M059J (cell line): ENCODE measurements at regions not wholly inside any gene's neighbourhood (a gene's known extent, or its start where the extent isn't known, plus 50 kb on each side); places are given as distances from the start of the nearest gene placed in this dataset.

Experiments
- DNase-seq: peaks from one replicate; pipeline ENCODE4 v3.0.0-alpha.2; 2012; ENCODE audit warnings: low read depth

GRCh38 chrX:5086388-5086787, 1142.3 kb downstream of the NLGN4X start:
- peak; percentile 51 for DNase-seq

GRCh38 chrX:5084279-5084678, 1144.4 kb downstream of the NLGN4X start:
- DNase-seq, result peak; percentile 1

DNA sequence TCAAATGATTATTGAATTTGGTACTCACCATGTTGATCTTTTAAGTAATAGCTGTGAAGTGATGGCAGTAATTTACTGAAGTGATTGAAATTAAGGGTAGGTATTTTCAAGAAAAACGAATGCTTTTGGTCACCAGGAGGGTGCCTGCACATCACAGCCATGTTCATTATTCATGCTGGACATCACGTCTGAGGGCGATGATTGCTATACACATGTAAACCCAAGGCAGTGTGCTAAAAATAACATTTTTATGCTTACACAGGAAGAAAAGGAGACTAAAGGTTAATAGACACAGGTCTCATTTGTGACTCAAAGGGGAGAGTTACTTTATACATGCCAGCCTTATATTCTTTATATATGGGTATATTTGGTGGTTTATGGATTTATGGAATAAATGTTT, 1146.0 kb downstream of the NLGN4X start:
- no peak for DNase-seq

DNA sequence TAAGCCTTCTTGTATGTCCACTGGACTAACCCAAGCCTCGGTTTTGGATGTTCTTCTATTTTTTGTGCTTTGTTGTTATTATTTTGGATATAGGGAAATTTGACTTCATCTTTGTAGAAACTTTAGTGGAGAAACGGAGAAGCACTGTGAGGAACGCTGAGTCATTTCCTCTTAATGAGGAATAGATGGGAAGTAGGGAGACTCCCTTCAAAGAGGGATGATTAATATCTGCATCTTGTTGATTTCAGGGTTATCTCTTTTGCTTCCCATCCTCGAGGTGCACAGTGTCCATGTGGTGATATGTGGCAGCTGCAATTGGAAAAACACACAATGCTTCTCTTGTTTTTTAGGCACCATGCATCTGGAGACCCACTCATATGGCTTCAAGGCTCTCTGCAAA, 1147.9 kb downstream of the NLGN4X start:
- peak; percentile 15 for DNase-seq

DNA sequence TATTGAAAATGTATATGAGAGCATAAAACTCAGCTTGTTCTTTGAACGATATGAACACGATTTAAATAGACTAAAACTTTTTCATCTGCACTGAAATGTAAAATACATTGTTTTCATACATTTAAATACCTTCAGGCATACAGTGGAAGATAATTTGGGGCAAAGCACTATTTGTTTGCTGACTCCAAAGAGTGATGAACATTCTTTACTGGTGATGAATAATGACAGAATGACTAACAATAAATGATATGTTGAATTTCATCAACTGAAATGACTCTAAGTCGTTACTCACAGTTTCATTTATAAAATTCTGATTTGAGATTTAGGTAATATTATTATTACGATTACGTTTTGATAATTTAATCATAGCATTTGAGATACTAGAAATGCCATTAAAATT, 1160.1 kb downstream of the NLGN4X start:
- DNase-seq, result peak; percentile 25

DNA sequence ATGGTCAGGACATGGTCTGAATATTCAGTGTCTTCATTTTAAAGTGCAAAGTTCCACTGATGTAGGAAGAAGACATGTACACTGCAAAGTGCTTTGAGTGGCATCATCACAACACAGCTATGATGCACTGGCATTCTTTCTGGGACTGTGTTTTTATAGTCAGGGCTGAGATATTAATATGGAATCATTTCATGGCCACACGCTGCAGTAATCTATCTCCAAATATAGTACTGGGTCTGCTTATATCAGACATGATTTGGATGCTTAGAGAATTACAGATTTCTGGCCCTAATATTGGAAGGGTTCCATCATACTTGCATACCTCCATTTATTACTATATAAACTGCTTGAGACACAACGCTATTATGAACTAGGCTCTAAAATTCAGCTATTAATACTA, 1170.9 kb downstream of the NLGN4X start:
- DNase-seq, result no peak

DNA sequence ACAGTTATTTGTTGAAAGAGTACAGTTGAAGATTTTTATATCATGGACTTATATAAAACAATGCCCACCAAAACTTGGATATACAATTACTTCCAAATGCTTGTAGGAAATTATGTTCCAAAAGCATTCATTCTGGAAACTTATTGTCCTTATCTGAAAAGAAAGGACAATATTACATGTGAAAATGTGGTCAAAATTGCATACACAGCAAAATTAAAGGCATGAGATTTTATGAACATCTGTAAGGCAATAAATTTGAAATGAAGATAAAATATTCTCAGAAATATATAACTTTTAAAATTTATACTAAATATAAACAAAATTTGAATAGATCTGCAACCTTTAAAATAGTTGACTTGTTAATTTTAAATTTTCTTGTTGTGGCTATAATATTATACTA, 1173.8 kb downstream of the NLGN4X start:
- DNase-seq, result no peak

GRCh38 chrX:5051831-5052491, 1176.7 kb downstream of the NLGN4X start:
- DNase-seq, result peak; percentile 97

DNA sequence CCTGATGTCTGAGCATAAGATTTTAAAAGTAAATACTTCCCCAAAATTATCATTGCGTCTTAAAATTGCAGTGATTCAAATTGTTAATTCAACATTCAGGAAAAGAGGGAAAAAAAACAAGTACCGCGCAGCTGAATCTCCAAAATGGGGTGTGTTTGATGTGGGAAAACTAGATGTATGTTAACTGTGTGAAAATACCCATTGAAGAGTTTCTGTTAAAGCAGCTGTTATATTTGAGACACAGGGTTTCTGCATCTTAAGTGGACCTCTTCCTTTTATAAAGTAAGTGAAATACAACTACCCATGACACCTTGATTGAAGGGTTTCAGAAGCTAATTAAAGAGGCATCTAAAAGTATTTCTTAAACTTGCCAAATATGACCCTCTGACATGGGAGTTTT, 1186.1 kb downstream of the NLGN4X start:
- no peak for DNase-seq

- DNase-seq, result no peak
Measured at GRCh38 chrX:5031792-5032191, 1196.9 kb downstream of the NLGN4X start.

GRCh38 chrX:5015451-5015850, 1213.2 kb downstream of the NLGN4X start:
- no peak for DNase-seq

DNA sequence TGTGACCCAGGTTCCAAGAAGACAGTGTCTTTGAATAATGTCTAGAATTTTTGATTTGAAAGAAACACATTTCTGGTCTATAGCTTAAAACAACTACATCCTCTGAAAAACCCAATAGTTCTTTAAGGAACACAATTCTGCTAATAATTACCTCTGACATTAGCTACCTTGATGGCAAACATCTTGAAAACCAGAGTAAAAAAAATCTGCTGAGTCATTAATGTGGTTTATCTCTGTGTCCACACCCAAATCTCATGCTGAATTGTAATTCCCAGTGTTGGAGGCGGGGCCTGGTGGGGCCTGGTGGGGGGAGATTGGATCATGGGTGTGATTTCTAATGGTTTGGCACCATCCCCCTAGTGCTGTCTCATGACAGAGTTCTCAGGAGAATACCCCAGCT, 1233.8 kb downstream of the NLGN4X start:
- DNase-seq, result no peak

- DNase-seq, result no peak
Measured at GRCh38 chrX:4978613-4979012, 1250.1 kb downstream of the NLGN4X start.

GRCh38 chrX:4971646-4972045, 1257.0 kb downstream of the NLGN4X start:
- no peak for DNase-seq

- no peak for DNase-seq
Measured at GRCh38 chrX:4964112-4964511, 1250.7 kb upstream of the PRKX start.

DNA sequence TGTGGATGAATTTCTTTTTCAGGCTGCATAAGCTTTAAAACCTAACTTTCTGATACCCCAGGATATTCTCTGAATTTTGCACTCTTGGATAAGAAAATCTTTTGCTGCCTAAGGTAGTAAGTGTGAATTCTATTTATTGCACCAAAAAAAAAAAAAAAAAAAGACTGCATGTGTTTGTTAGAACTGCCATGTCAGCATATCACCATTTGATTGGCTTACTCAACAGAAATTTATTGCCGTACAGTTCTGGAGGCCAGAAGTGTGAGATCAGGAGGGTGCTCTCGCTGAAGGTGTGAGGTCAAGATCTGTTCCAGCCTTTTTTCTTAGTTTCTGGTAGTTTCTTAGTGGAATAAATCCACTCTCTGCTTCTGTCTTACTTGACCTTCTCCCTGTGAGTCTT, 1250.0 kb upstream of the PRKX start:
- DNase-seq, result no peak

- DNase-seq, result peak; percentile 2
Measured at GRCh38 chrX:4944767-4945166, 1231.3 kb upstream of the PRKX start.

- DNase-seq, result no peak
Measured at GRCh38 chrX:4936315-4936714, 1222.9 kb upstream of the PRKX start.

- DNase-seq, result peak; percentile 55
Measured at GRCh38 chrX:4935846-4936245, 1222.4 kb upstream of the PRKX start.

- DNase-seq, result peak; percentile 1
Measured at GRCh38 chrX:4935401-4935800, 1222.0 kb upstream of the PRKX start.

- peak; percentile 42 for DNase-seq
Measured at GRCh38 chrX:4932790-4933189, 1219.3 kb upstream of the PRKX start.

- DNase-seq, result no peak
Measured at GRCh38 chrX:4930426-4930825, 1217.0 kb upstream of the PRKX start.

- DNase-seq, result peak; percentile 47
Measured at GRCh38 chrX:4925911-4926310, 1212.5 kb upstream of the PRKX start.

GRCh38 chrX:4909348-4909747, 1195.9 kb upstream of the PRKX start:
- no peak for DNase-seq
